Stimulated activated CD4-positive, alpha-beta T cell treated with anti-CD3 and anti-CD28 coated beads, Interleukin-15, amount 100 ng/mL, for 48 hours (primary cell): ENCODE measurements at regions not wholly inside any gene's neighbourhood (a gene's known extent, or its start where the extent isn't known, plus 50 kb on each side); places are given as distances from the start of the nearest gene placed in this dataset.

ENCODE experiments used
- DNase-seq, 2 donors: peaks; one replicate each; pipeline ENCODE4 v3.0.0-alpha.2; 2020; ENCODE audit warnings: low read depth in 2 of 2

GRCh38 chr10:78850644-78851435 lies 217.9 kb upstream of the ZMIZ1 start:
- no peak for DNase-seq

- DNase-seq = no peak
These were observed 217.1 kb upstream of the ZMIZ1 start for GRCh38 chr10:78851647-78852046.

- DNase-seq = no peak
These were observed 216.1 kb upstream of the ZMIZ1 start for GRCh38 chr10:78852466-78853240.

GRCh38 chr10:78853864-78854263 lies 214.9 kb upstream of the ZMIZ1 start:
- DNase-seq = no peak

- no peak for DNase-seq
These were observed 212.3 kb upstream of the ZMIZ1 start for GRCh38 chr10:78856421-78856820.

- DNase-seq = no peak
These were observed 211.6 kb upstream of the ZMIZ1 start for GRCh38 chr10:78857193-78857592.

- DNase-seq = no peak
These were observed 209.5 kb upstream of the ZMIZ1 start for GRCh38 chr10:78859266-78859665.

GRCh38 chr10:78859769-78860168 lies 209.0 kb upstream of the ZMIZ1 start:
- DNase-seq = no peak

GRCh38 chr10:78860260-78860914 lies 208.4 kb upstream of the ZMIZ1 start:
- DNase-seq = no peak

- DNase-seq = no peak
These were observed 207.0 kb upstream of the ZMIZ1 start for GRCh38 chr10:78861529-78862327.

- DNase-seq = no peak
These were observed 206.5 kb upstream of the ZMIZ1 start for GRCh38 chr10:78862328-78862640.

- no peak for DNase-seq
These were observed 205.4 kb upstream of the ZMIZ1 start for GRCh38 chr10:78863140-78863905.

- no peak for DNase-seq
These were observed 204.9 kb upstream of the ZMIZ1 start for GRCh38 chr10:78863906-78864239.

GRCh38 chr10:78864761-78865537 lies 203.8 kb upstream of the ZMIZ1 start:
- DNase-seq = no peak

GRCh38 chr10:78865538-78865875 lies 203.3 kb upstream of the ZMIZ1 start:
- no peak for DNase-seq

GRCh38 chr10:78865931-78866717 lies 202.6 kb upstream of the ZMIZ1 start:
- DNase-seq = no peak

GRCh38 chr10:78866731-78867554 lies 201.8 kb upstream of the ZMIZ1 start:
- DNase-seq = no peak

GRCh38 chr10:78867555-78867939 lies 201.2 kb upstream of the ZMIZ1 start:
- DNase-seq = no peak

- no peak for DNase-seq
These were observed 200.7 kb upstream of the ZMIZ1 start for GRCh38 chr10:78868048-78868447.
